WTC11 (cell line): ENCODE measurements at regions not wholly inside any gene's neighbourhood (a gene's known extent, or its start where the extent isn't known, plus 50 kb on each side); places are given as distances from the start of the nearest gene placed in this dataset.

Experiments
- ATAC-seq: fragments of 200-7000 bp; cut with Tn5 transposase; 2 replicates; pipeline ENCODE4 v1.10.0; 2021; ENCODE audit warnings: mild to moderate bottlenecking, moderate library complexity
- CTCF ChIA-PET: fragments of 300-600 bp; sonication (Branson Sonifier 250); formaldehyde crosslinking; loops from one replicate; lab custom pipeline; 2021; ENCODE audit warnings: antibody characterized with exemption; lab: Charles Lee
- POLR2A ChIA-PET: fragments of 350-600 bp; sonication (Branson Sonifier 250); formaldehyde crosslinking; loops from one replicate; lab custom pipeline; 2021; ENCODE audit warnings: antibody characterized with exemption; lab: Charles Lee
- DNase-seq: peaks from one replicate; pipeline ENCODE4 v3.0.0; 2021; ENCODE audit warnings: low spot score
- H3K27ac Mint-ChIP-seq: 2 replicates; pipeline ENCODE4 v1.8.0; 2021; ENCODE audit warnings: mixed read lengths
- H3K27me3 Mint-ChIP-seq: 2 replicates; pipeline ENCODE4 v1.8.0; 2021; ENCODE audit warnings: low read depth, mild to moderate bottlenecking, moderate library complexity, mixed read lengths
- H3K36me3 Mint-ChIP-seq: 2 replicates; pipeline ENCODE4 v1.8.0; 2021; ENCODE audit warnings: mixed read lengths
- H3K4me1 Mint-ChIP-seq: 2 replicates; pipeline ENCODE4 v1.8.0; 2022; ENCODE audit warnings: mixed read lengths
- H3K4me3 Mint-ChIP-seq: 2 replicates; pipeline ENCODE4 v1.8.0; 2021; ENCODE audit warnings: mild to moderate bottlenecking, moderate library complexity, mixed read lengths
- H3K9me3 Mint-ChIP-seq: 2 replicates; pipeline ENCODE4 v1.8.0; 2021; ENCODE audit warnings: mixed read lengths
- CREM ChIP-seq: sonication (generic); formaldehyde crosslinking; IDR thresholded peaks from 2 replicates; pipeline ENCODE4 v1.8.1; 2022; ENCODE audit warnings: mild to moderate bottlenecking, missing genetic modification reagents, moderate library complexity
- E2F4 ChIP-seq: sonication (generic); formaldehyde crosslinking; IDR thresholded peaks from 2 replicates; pipeline ENCODE4 v1.8.1; 2022; ENCODE audit warnings: low read depth, mild to moderate bottlenecking, moderate library complexity, missing genetic modification reagents, borderline replicate concordance
- EMX1 ChIP-seq: fragments of 250-450 bp; sonication (Bioruptor Pico); IDR thresholded peaks from 2 replicates; pipeline ENCODE4 v1.8.0; 2021; ENCODE audit warnings: mild to moderate bottlenecking
- GRHL2 ChIP-seq: fragments of 250-450 bp; sonication (Bioruptor Pico); IDR thresholded peaks from 2 replicates; pipeline ENCODE4 v1.8.0; 2022; ENCODE audit warnings: mild to moderate bottlenecking, moderate library complexity; ENCODE audit not compliant: insufficient replicate concordance, severe bottlenecking
- NFE2L1 ChIP-seq: sonication (generic); formaldehyde crosslinking; IDR thresholded peaks from 2 replicates; pipeline ENCODE4 v1.8.1; 2023; ENCODE audit warnings: missing genetic modification reagents
- NR3C1 ChIP-seq: sonication (generic); formaldehyde crosslinking; conservative IDR thresholded peaks from 2 replicates; pipeline ENCODE4 v1.8.1; 2023; ENCODE audit warnings: low read depth, mild to moderate bottlenecking, missing genetic modification reagents
- SMAD4 ChIP-seq: sonication (generic); formaldehyde crosslinking; IDR thresholded peaks from 2 replicates; pipeline ENCODE4 v1.8.0; 2022; ENCODE audit warnings: mild to moderate bottlenecking, missing genetic modification reagents
- SP1 ChIP-seq: sonication (generic); formaldehyde crosslinking; conservative IDR thresholded peaks from 2 replicates; pipeline ENCODE4 v1.8.1; 2022; ENCODE audit warnings: missing genetic modification reagents
- TEAD1 ChIP-seq: sonication (generic); formaldehyde crosslinking; IDR thresholded peaks from 2 replicates; pipeline ENCODE4 v1.8.0; 2022; ENCODE audit warnings: mild to moderate bottlenecking, missing genetic modification reagents
- ZBTB21 ChIP-seq: sonication (generic); formaldehyde crosslinking; IDR thresholded peaks from 2 replicates; pipeline ENCODE4 v1.8.1; 2023; ENCODE audit warnings: mild to moderate bottlenecking, missing genetic modification reagents, borderline replicate concordance
- ZNF317 ChIP-seq: sonication (generic); formaldehyde crosslinking; IDR thresholded peaks from 2 replicates; pipeline ENCODE4 v1.8.1; 2023; ENCODE audit warnings: low read depth, mild to moderate bottlenecking, moderate library complexity, missing genetic modification reagents, borderline replicate concordance
- ZNF423 ChIP-seq: fragments of 250-450 bp; sonication (Bioruptor Pico); IDR thresholded peaks from 2 replicates; pipeline ENCODE4 v2.1.2; 2022; ENCODE audit warnings: mild to moderate bottlenecking, moderate library complexity
- ZNF425 ChIP-seq: fragments of 250-450 bp; sonication (Bioruptor Pico); conservative IDR thresholded peaks from 2 replicates; pipeline ENCODE4 v1.9.0; 2021; ENCODE audit warnings: mild to moderate bottlenecking
- ZNF532 ChIP-seq: fragments of 250-450 bp; sonication (Bioruptor Pico); IDR thresholded peaks from 2 replicates; pipeline ENCODE4 v1.9.0; 2021; ENCODE audit warnings: mild to moderate bottlenecking, borderline replicate concordance
- TF ChIP-seq, protein P1 (sequence below): fragments of 250-450 bp; sonication (Bioruptor Pico); IDR thresholded peaks from 2 replicates; pipeline ENCODE4 v1.9.0; 2021; ENCODE audit warnings: mild to moderate bottlenecking
- TF ChIP-seq, protein P2 (sequence below): sonication (generic); formaldehyde crosslinking; IDR thresholded peaks from 2 replicates; pipeline ENCODE4 v1.8.0; 2023; ENCODE audit warnings: missing genetic modification reagents
- TF ChIP-seq, protein P3 (sequence below): sonication (generic); formaldehyde crosslinking; IDR thresholded peaks from 2 replicates; pipeline ENCODE4 v1.8.0; 2022; ENCODE audit warnings: mild to moderate bottlenecking, missing genetic modification reagents
- TF ChIP-seq, protein P4 (sequence below): fragments of 250-450 bp; sonication (Bioruptor Pico); IDR thresholded peaks from 2 replicates; pipeline ENCODE4 v1.9.0; 2021; ENCODE audit warnings: moderate library complexity, mild to moderate bottlenecking, inconsistent platforms, borderline replicate concordance

- ChIA-PET POLR2A (no interaction called here), CTCF (no interaction called here)
- Mint-ChIP-seq H3K4me3 (no peak overlapping the region), H3K9me3 (peaks cover 34% of the 10 kb centered on the region), H3K4me1 (no peaks in the 10 kb centered on the region), H3K36me3 (no peaks in the 10 kb centered on the region), H3K27me3 (no peaks in the 10 kb centered on the region; the same call in 1 of the 2 replicates), H3K27ac (no peak overlapping the region)
- ATAC-seq (no peak), DNase-seq (no peak)
- TF ChIP-seq ZNF425 (CRISPR knock-in tag) (no peak), ZNF532 (CRISPR knock-in tag) (no peak), CREM (no peak)
- TF ChIP-seq, protein P1, sequence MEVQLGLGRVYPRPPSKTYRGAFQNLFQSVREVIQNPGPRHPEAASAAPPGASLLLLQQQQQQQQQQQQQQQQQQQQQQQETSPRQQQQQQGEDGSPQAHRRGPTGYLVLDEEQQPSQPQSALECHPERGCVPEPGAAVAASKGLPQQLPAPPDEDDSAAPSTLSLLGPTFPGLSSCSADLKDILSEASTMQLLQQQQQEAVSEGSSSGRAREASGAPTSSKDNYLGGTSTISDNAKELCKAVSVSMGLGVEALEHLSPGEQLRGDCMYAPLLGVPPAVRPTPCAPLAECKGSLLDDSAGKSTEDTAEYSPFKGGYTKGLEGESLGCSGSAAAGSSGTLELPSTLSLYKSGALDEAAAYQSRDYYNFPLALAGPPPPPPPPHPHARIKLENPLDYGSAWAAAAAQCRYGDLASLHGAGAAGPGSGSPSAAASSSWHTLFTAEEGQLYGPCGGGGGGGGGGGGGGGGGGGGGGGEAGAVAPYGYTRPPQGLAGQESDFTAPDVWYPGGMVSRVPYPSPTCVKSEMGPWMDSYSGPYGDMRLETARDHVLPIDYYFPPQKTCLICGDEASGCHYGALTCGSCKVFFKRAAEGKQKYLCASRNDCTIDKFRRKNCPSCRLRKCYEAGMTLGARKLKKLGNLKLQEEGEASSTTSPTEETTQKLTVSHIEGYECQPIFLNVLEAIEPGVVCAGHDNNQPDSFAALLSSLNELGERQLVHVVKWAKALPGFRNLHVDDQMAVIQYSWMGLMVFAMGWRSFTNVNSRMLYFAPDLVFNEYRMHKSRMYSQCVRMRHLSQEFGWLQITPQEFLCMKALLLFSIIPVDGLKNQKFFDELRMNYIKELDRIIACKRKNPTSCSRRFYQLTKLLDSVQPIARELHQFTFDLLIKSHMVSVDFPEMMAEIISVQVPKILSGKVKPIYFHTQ (CRISPR knock-in tag), result no peak
These were observed 339.0 kb upstream of the ADGRB3 start for GRCh38 chr6:68296126-68296525.

DNA sequence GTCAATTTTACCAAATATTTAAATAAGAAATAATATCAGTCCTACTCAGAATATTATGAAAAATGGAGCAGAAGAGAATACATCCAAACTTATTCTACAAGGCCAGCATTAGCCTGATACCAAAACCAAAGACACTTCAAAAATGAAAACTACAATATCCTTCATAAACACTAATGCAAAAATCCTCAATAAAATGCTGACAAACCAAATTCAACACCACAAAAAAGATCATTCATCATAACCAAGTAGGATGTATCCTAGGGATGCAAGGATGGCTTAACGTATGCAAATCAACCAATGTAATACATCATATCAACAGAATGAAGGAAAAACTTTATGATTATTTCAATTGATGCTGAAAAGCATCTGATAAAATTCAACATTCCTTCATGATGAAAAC, 352.4 kb upstream of the ADGRB3 start:
- Mint-ChIP-seq H3K4me1 (no peaks in the 10 kb centered on the region), H3K27me3 (no peaks in the 10 kb centered on the region; the same call in 1 of the 2 replicates), H3K9me3 (peaks cover 63% of the 10 kb centered on the region), H3K36me3 (peaks cover 14% of the 10 kb centered on the region), H3K27ac (no peak overlapping the region), H3K4me3 (no peak overlapping the region)
- ATAC-seq (no peak), DNase-seq (no peak)
- ChIA-PET CTCF (no interaction called here), POLR2A (no interaction called here)
- TF ChIP-seq TEAD1 (CRISPR knock-in tag) (no peak), E2F4 (CRISPR knock-in tag) (no peak), NFE2L1 (CRISPR knock-in tag) (no peak), SMAD4 (CRISPR knock-in tag) (no peak), ZNF317 (CRISPR knock-in tag) (no peak), GRHL2 (CRISPR knock-in tag) (no peak), SP1 (no peak), NR3C1 (CRISPR knock-in tag) (no peak), ZNF423 (CRISPR knock-in tag) (no peak), ZBTB21 (CRISPR knock-in tag) (no peak), EMX1 (CRISPR knock-in tag) (no peak)
- TF ChIP-seq, protein P2, sequence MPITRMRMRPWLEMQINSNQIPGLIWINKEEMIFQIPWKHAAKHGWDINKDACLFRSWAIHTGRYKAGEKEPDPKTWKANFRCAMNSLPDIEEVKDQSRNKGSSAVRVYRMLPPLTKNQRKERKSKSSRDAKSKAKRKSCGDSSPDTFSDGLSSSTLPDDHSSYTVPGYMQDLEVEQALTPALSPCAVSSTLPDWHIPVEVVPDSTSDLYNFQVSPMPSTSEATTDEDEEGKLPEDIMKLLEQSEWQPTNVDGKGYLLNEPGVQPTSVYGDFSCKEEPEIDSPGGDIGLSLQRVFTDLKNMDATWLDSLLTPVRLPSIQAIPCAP (CRISPR knock-in tag), result no peak
- TF ChIP-seq, protein P3, sequence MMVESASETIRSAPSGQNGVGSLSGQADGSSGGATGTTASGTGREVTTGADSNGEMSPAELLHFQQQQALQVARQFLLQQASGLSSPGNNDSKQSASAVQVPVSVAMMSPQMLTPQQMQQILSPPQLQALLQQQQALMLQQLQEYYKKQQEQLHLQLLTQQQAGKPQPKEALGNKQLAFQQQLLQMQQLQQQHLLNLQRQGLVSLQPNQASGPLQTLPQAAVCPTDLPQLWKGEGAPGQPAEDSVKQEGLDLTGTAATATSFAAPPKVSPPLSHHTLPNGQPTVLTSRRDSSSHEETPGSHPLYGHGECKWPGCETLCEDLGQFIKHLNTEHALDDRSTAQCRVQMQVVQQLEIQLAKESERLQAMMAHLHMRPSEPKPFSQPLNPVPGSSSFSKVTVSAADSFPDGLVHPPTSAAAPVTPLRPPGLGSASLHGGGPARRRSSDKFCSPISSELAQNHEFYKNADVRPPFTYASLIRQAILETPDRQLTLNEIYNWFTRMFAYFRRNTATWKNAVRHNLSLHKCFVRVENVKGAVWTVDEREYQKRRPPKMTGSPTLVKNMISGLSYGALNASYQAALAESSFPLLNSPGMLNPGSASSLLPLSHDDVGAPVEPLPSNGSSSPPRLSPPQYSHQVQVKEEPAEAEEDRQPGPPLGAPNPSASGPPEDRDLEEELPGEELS, result no peak
- TF ChIP-seq, protein P4, sequence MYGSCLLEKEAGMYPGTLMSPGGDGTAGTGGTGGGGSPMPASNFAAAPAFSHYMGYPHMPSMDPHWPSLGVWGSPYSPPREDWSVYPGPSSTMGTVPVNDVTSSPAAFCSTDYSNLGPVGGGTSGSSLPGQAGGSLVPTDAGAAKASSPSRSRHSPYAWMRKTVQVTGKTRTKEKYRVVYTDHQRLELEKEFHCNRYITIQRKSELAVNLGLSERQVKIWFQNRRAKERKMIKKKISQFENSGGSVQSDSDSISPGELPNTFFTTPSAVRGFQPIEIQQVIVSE, result no peak
